OCI-LY7 (cell line): ENCODE measurements at regions not wholly inside any gene's neighbourhood (a gene's known extent, or its start where the extent isn't known, plus 50 kb on each side); places are given as distances from the start of the nearest gene placed in this dataset.
A peak's percentile ranks its signal among the peaks of the same experiment; 100 is the strongest.

Source experiments
- BruUV-seq: library from RNA; stranded (reverse); fragments of 400-500 nt; replicated peaks from 2 replicates; lab custom pipeline; 2021; lab: Mats Ljungman, UMichigan
- CTCF ChIA-PET: fragments of 300-600 bp; sonication (Branson Sonifier 250); formaldehyde crosslinking; loops from one replicate; lab custom pipeline; 2022; ENCODE audit warnings: antibody characterized with exemption; ENCODE audit not compliant: unreplicated experiment; lab: Charles Lee
- POLR2A ChIA-PET: fragments of 300-600 bp; sonication (Branson Sonifier 250); formaldehyde crosslinking; loops from one replicate; lab custom pipeline; 2022; ENCODE audit warnings: antibody characterized with exemption; lab: Charles Lee
- DNase-seq: peaks from one replicate; pipeline ENCODE4 v3.0.0-alpha.2; 2015; ENCODE audit warnings: low spot score
- H2AFZ ChIP-seq: fragments of 200-600 bp; sonication (generic), shearing (Covaris generic); 2 replicates; pipeline ENCODE4 v1.6.1; 2014; ENCODE audit warnings: mild to moderate bottlenecking, antibody characterized with exemption, low read length, moderate library complexity
- H3K27ac ChIP-seq: fragments of 200-600 bp; sonication (generic); 2 replicates; pipeline ENCODE4 v1.5.1; 2014; ENCODE audit warnings: mixed run types, low read depth, mild to moderate bottlenecking, moderate library complexity, low read length, inconsistent platforms; ENCODE audit not compliant: poor library complexity, severe bottlenecking
- H3K36me3 ChIP-seq: fragments of 200-600 bp; sonication (generic); 2 replicates; pipeline ENCODE4 v1.6.1; 2014; ENCODE audit warnings: mild to moderate bottlenecking, antibody characterized with exemption, low read length, moderate library complexity, mixed read lengths; ENCODE audit not compliant: insufficient read depth
- H3K4me1 ChIP-seq: fragments of 200-600 bp; sonication (generic); 2 replicates; pipeline ENCODE4 v1.5.1; 2014; ENCODE audit warnings: mild to moderate bottlenecking, low read length; ENCODE audit not compliant: insufficient read depth, poor library complexity, severe bottlenecking
- H3K4me2 ChIP-seq: fragments of 200-600 bp; sonication (generic); 2 replicates; pipeline ENCODE4 v1.6.1; 2014; ENCODE audit warnings: mild to moderate bottlenecking, low read length
- H3K4me3 ChIP-seq: fragments of 200-600 bp; sonication (generic); 2 replicates; pipeline ENCODE4 v1.5.1; 2014; ENCODE audit warnings: mild to moderate bottlenecking, low read depth, low read length; ENCODE audit not compliant: poor library complexity, severe bottlenecking
- H3K79me2 ChIP-seq: fragments of 200-600 bp; sonication (generic); 2 replicates; pipeline ENCODE4 v1.6.1; 2016; ENCODE audit warnings: low read depth, mild to moderate bottlenecking, low read length, moderate library complexity, mixed read lengths; ENCODE audit not compliant: insufficient read depth
- H3K9me2 ChIP-seq: fragments of 200-600 bp; sonication (generic); 2 replicates; pipeline ENCODE4 v1.6.1; 2016; ENCODE audit warnings: mild to moderate bottlenecking, low read length, mixed read lengths; ENCODE audit not compliant: insufficient read depth
- H3K9me3 ChIP-seq: fragments of 200-600 bp; sonication (generic); 2 replicates; pipeline ENCODE4 v1.6.1; 2014; ENCODE audit warnings: mild to moderate bottlenecking, mixed run types, low read length, mixed read lengths
- H4K20me1 ChIP-seq: fragments of 200-600 bp; sonication (generic); 2 replicates; pipeline ENCODE4 v1.6.1; 2014; ENCODE audit warnings: mild to moderate bottlenecking, antibody characterized with exemption, low read length, moderate library complexity, mixed read lengths; ENCODE audit not compliant: insufficient read depth
- EZH2phosphoT487 ChIP-seq: fragments of 200-600 bp; sonication (generic); IDR thresholded peaks from 2 replicates; pipeline ENCODE4 v1.6.1; 2018; ENCODE audit warnings: low read depth, borderline replicate concordance, mild to moderate bottlenecking, mixed run types, antibody characterized with exemption, low read length, moderate library complexity, mixed read lengths
- intact Hi-C: fragments of 100-400 bp; cut with micrococcal nuclease; formaldehyde crosslinking; loops from one replicate; pipeline ENCODE4 v1.10.0; 2022; ENCODE audit not compliant: unreplicated experiment
- TF ChIP-seq, protein P1 (sequence below): fragments of 200-600 bp; sonication (generic); conservative IDR thresholded peaks from 2 replicates; pipeline ENCODE4 v1.5.1; 2014; ENCODE audit warnings: mild to moderate bottlenecking, antibody characterized with exemption, low read length, moderate library complexity, mixed read lengths

DNA sequence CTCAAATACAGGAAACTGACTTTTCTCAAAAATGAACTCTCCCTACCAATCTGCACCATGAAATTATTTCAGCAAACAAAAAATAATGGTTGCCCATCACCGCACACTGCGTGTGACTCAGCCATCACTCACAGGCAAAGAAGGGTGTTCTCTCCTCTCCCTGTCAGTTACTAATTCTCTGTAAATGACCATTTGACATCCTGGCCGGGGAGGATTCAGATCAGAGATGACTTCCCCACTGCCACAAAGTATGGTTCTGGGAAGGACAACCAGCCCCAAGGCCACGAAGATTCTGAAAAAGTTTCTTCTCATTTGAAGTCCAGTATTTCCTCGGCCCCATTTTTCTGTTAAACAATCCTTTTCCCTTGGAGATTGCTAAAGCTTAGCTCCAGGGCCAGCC lies 199.4 kb downstream of the AUH start:
- DNase-seq: no peak
- H3K9me2 ChIP-seq: no peaks in the 10 kb centered on the region
- H3K36me3 ChIP-seq: no peaks in the 10 kb centered on the region
- H3K4me3 ChIP-seq: no peak overlapping the region
- CTCF ChIA-PET: no interaction called here
- H3K4me2 ChIP-seq: no peak overlapping the region
- intact Hi-C loops: loop anchor here (2.0 kb wide), 1 partner anchor 30 kb away; no protein-coding TSS in a partner anchor
- H4K20me1 ChIP-seq: no peaks in the 10 kb centered on the region
- no TSS peak for BruUV-seq
- TF ChIP-seq, protein P1, sequence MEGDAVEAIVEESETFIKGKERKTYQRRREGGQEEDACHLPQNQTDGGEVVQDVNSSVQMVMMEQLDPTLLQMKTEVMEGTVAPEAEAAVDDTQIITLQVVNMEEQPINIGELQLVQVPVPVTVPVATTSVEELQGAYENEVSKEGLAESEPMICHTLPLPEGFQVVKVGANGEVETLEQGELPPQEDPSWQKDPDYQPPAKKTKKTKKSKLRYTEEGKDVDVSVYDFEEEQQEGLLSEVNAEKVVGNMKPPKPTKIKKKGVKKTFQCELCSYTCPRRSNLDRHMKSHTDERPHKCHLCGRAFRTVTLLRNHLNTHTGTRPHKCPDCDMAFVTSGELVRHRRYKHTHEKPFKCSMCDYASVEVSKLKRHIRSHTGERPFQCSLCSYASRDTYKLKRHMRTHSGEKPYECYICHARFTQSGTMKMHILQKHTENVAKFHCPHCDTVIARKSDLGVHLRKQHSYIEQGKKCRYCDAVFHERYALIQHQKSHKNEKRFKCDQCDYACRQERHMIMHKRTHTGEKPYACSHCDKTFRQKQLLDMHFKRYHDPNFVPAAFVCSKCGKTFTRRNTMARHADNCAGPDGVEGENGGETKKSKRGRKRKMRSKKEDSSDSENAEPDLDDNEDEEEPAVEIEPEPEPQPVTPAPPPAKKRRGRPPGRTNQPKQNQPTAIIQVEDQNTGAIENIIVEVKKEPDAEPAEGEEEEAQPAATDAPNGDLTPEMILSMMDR: no peak
- no peak for TF ChIP-seq EZH2phosphoT487
- no peaks in the 10 kb centered on the region for H3K9me3 ChIP-seq
- POLR2A ChIA-PET: interaction anchor here (0.5 to 0.9 kb wide), 3 partner anchors 15 to 113 kb away, joined by 3 read pairs; no protein-coding TSS in a partner anchor
- no peaks in the 10 kb centered on the region for H3K79me2 ChIP-seq
- no peak overlapping the region for H3K27ac ChIP-seq
- H3K4me1 ChIP-seq: peaks cover 22% of the 10 kb centered on the region
- peak overlapping the region; percentile 59 for H2AFZ ChIP-seq

- no peaks in the 10 kb centered on the region for H3K9me2 ChIP-seq
- POLR2A ChIA-PET: interaction anchor here (0.5 to 1.7 kb wide), 4 partner anchors 11 to 112 kb away, joined by 3 to 6 read pairs (median 3); no protein-coding TSS in a partner anchor
- H3K4me2 ChIP-seq: peak overlapping the region; percentile 19; the same call in 1 of the 2 replicates
- DNase-seq: peak; percentile 58
- no peak overlapping the region for H3K4me3 ChIP-seq
- H3K27ac ChIP-seq: no peak overlapping the region
- TF ChIP-seq EZH2phosphoT487: no peak
- TF ChIP-seq, protein P1: no peak
- H4K20me1 ChIP-seq: no peaks in the 10 kb centered on the region
- peak overlapping the region; percentile 59 for H2AFZ ChIP-seq
- no TSS peak for BruUV-seq
- H3K36me3 ChIP-seq: no peaks in the 10 kb centered on the region
- H3K79me2 ChIP-seq: no peaks in the 10 kb centered on the region
- no peaks in the 10 kb centered on the region for H3K9me3 ChIP-seq
- intact Hi-C loops: loop anchor here (2.0 kb wide), 1 partner anchor 30 kb away; no protein-coding TSS in a partner anchor
- peaks cover 22% of the 10 kb centered on the region for H3K4me1 ChIP-seq
- CTCF ChIA-PET: no interaction called here
Observed at GRCh38 chr9:91162784-91163443, 198.8 kb downstream of the AUH start.

DNA sequence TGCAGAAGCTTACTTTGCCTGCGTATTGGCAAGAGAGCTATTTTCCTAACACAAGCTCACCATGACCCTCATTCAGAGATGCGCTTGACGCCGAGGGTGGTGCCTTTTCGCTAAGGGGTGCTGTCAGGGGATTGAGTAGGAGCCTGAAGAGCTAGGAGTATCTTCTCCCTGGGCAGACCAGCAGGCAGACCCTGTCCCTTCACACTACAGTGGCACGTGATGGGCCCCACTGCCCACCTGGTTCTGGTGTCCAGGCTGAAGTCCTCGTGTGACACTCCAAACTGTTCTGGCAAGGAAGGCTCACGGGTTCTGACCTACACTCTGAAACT lies 198.3 kb downstream of the AUH start:
- intact Hi-C loops: loop anchor here (2.0 kb wide), 1 partner anchor 29 kb away; no protein-coding TSS in a partner anchor
- CTCF ChIA-PET: no interaction called here
- H3K4me1 ChIP-seq: peaks cover 22% of the 10 kb centered on the region

More for the DNA sequence above, 198.3 kb downstream of the AUH start:
- no peak for DNase-seq
- Histone ChIP-seq H3K79me2 (no peaks in the 10 kb centered on the region), H2AFZ (peak overlapping the region; percentile 59), H3K9me3 (no peaks in the 10 kb centered on the region), H3K36me3 (no peaks in the 10 kb centered on the region), H3K4me3 (no peak overlapping the region), H3K27ac (no peak overlapping the region), H3K9me2 (no peaks in the 10 kb centered on the region), H3K4me2 (no peak overlapping the region), H4K20me1 (no peaks in the 10 kb centered on the region)
- TF ChIP-seq EZH2phosphoT487: no peak
- TF ChIP-seq, protein P1: no peak
- BruUV-seq: no TSS peak
- POLR2A ChIA-PET: interaction anchor here (1.7 kb wide), 1 partner anchor 11 kb away, joined by 6 read pairs; no protein-coding TSS in a partner anchor
